HepG2 (cell line): ENCODE measurements at regions not wholly inside any gene's neighbourhood (a gene's known extent, or its start where the extent isn't known, plus 50 kb on each side); places are given as distances from the start of the nearest gene placed in this dataset.

ENCODE experiments used
- ATAD3A ChIP-seq: sonication (generic); formaldehyde crosslinking; IDR thresholded peaks from 2 replicates; pipeline ENCODE4 v1.4.0; 2020; ENCODE audit warnings: missing genetic modification reagents
- CTCF ChIP-seq: sonication (generic); formaldehyde crosslinking; IDR thresholded peaks from 2 replicates; pipeline ENCODE4 v1.5.0; 2020; ENCODE audit warnings: mild to moderate bottlenecking, missing genetic modification reagents, moderate library complexity
- DNMT1 ChIP-seq: sonication (generic); formaldehyde crosslinking; IDR thresholded peaks from 2 replicates; pipeline ENCODE4 v1.5.1; 2020; ENCODE audit warnings: mild to moderate bottlenecking, missing genetic modification reagents
- JUN ChIP-seq: sonication (generic); formaldehyde crosslinking; IDR thresholded peaks from 2 replicates; pipeline ENCODE4 v1.4.0; 2020; ENCODE audit warnings: mild to moderate bottlenecking, missing genetic modification reagents
- NCOR1 ChIP-seq: fragments of 200-600 bp; sonication (generic); IDR thresholded peaks from 2 replicates; pipeline ENCODE4 v1.7.0; 2017; ENCODE audit warnings: antibody characterized with exemption, low read length, borderline replicate concordance
- SALL1 ChIP-seq: sonication (generic); formaldehyde crosslinking; IDR thresholded peaks from 2 replicates; pipeline ENCODE4 v1.8.0; 2022; ENCODE audit warnings: mild to moderate bottlenecking, missing genetic modification reagents
- SP1 ChIP-seq, 2 experiments: fragments of 450-650 bp in 1 of 2; sonication (generic) in 1 of 2; formaldehyde crosslinking in 1 of 2; IDR thresholded peaks; 2 replicates each; pipeline versions ENCODE4 v1.4.0 to v1.6.1; 2016 to 2020; ENCODE audit warnings: missing genetic modification reagents in 1 of 2
- ZFP41 ChIP-seq: sonication (generic); formaldehyde crosslinking; IDR thresholded peaks from 2 replicates; pipeline ENCODE4 v1.4.0; 2020; ENCODE audit warnings: mild to moderate bottlenecking, missing genetic modification reagents, borderline replicate concordance
- ZFYVE20 ChIP-seq: sonication (generic); formaldehyde crosslinking; IDR thresholded peaks from 2 replicates; pipeline ENCODE4 v1.8.0; 2023; ENCODE audit warnings: low read depth, mild to moderate bottlenecking, moderate library complexity, missing genetic modification reagents, borderline replicate concordance
- TF ChIP-seq, protein P1 (sequence below): sonication (generic); formaldehyde crosslinking; IDR thresholded peaks from 2 replicates; pipeline ENCODE4 v1.4.0; 2020; ENCODE audit warnings: missing genetic modification reagents, borderline replicate concordance

DNA sequence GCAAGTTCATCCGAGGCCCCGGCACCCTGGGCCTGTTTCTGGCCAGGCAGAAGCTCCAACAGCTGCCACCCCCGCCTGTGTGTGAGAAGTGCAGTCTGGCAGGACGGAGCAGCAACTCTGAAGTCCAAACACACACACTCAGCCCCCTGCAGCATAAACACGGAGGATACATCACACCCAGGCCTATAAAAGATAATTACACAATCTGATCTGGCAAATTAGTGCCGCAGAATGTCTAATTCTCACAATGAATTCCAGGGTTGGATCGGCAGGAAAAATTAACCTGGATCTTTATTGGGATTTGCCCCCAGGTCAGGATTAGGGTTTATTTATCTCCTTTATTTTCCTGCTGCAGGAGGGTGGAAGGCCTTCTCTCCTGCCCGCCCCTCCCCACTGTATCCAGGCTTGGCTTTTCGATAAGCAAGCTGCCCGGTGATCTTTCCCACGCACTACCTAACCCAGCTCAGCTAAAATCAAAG is 311.4 kb downstream of the SOX9 start:
- TF ChIP-seq, protein P1, sequence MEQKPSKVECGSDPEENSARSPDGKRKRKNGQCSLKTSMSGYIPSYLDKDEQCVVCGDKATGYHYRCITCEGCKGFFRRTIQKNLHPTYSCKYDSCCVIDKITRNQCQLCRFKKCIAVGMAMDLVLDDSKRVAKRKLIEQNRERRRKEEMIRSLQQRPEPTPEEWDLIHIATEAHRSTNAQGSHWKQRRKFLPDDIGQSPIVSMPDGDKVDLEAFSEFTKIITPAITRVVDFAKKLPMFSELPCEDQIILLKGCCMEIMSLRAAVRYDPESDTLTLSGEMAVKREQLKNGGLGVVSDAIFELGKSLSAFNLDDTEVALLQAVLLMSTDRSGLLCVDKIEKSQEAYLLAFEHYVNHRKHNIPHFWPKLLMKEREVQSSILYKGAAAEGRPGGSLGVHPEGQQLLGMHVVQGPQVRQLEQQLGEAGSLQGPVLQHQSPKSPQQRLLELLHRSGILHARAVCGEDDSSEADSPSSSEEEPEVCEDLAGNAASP (CRISPR knock-in tag), result no peak
- TF ChIP-seq JUN (CRISPR knock-in tag), result no peak
- no peak for TF ChIP-seq ZFP41
- TF ChIP-seq DNMT1 (CRISPR knock-in tag), result no peak
- TF ChIP-seq NCOR1, result no peak
- no peak for TF ChIP-seq ZFYVE20 (CRISPR knock-in tag)
- TF ChIP-seq CTCF, result no peak
- no peak for TF ChIP-seq SALL1 (CRISPR knock-in tag)
- TF ChIP-seq SP1 (IDR thresholded peaks at IDR 0.05), result no peak
- no peak for TF ChIP-seq SP1 (CRISPR knock-in tag; IDR thresholded peaks at IDR 0.05)
- no peak for TF ChIP-seq ATAD3A (CRISPR knock-in tag)
